Ascending aorta (tissue), 2 donors: ENCODE measurements at regions not wholly inside any gene's neighbourhood (a gene's known extent, or its start where the extent isn't known, plus 50 kb on each side); places are given as distances from the start of the nearest gene placed in this dataset.

Experiments used
- DNase-seq, 2 donors: peaks; one replicate each; pipeline ENCODE4 v3.0.0-alpha.2; 2019; ENCODE audit warnings: low spot score in 2 of 2
- H3K27ac ChIP-seq, 2 donors: fragments of 200-600 bp; sonication (generic); one replicate each; pipeline ENCODE4 v1.5.1; 2016 to 2017; ENCODE audit warnings: mild to moderate bottlenecking in 1 of 2
- H3K27me3 ChIP-seq: fragments of 200-600 bp; sonication (generic); one replicate; pipeline ENCODE4 v1.5.1; 2017
- H3K36me3 ChIP-seq, 2 donors: fragments of 200-600 bp; sonication (generic); one replicate each; pipeline ENCODE4 v1.5.1; 2016
- H3K4me1 ChIP-seq, 2 donors: fragments of 200-600 bp; sonication (generic); one replicate each; pipeline ENCODE4 v1.5.1; 2016 to 2017; ENCODE audit warnings: mild to moderate bottlenecking in 1 of 2
- H3K4me3 ChIP-seq, 2 donors: fragments of 200-600 bp; sonication (generic); one replicate each; pipeline ENCODE4 v1.5.1; 2016 to 2017; ENCODE audit warnings: mild to moderate bottlenecking in 1 of 2
- H3K9me3 ChIP-seq, 2 donors: fragments of 200-600 bp; sonication (generic); one replicate each; pipeline ENCODE4 v1.5.1; 2016
- CTCF ChIP-seq, 3 experiments: fragments of 200-600 bp in 2 of 3; fragments of 450-650 bp in 1 of 3; sonication (generic) in 2 of 3; IDR thresholded peaks; one replicate each; pipeline ENCODE4 v1.5.1; 2016 to 2019; ENCODE audit warnings: antibody characterized with exemption in 3 of 3, mild to moderate bottlenecking in 1 of 3, moderate library complexity in 1 of 3
- intact Hi-C: fragments of 100-400 bp; cut with DNase I; formaldehyde crosslinking; loops from one replicate; pipeline ENCODE4 v1.15.1; 2023

- Histone ChIP-seq H3K27ac (peak overlapping the region; percentile 31 to 37), H3K4me3 (no peak overlapping the region), H3K27me3 (no peaks in the 10 kb centered on the region), H3K9me3 (no peaks in the 10 kb centered on the region), H3K36me3 (no peaks in the 10 kb centered on the region), H3K4me1 (peaks cover 4 to 9% of the 10 kb centered on the region in 2 donors)
- no peak for TF ChIP-seq CTCF (IDR thresholded peaks at IDR 0.05)
- intact Hi-C loops, result loop anchor here (2.0 kb wide), 1 partner anchor 18 kb away; no protein-coding TSS in a partner anchor
- no peak for DNase-seq
Observed at GRCh38 chr3:64958199-64958843, 270.5 kb upstream of the ADAMTS9 start.

- no peak for TF ChIP-seq CTCF (IDR thresholded peaks at IDR 0.05)
- H3K27me3 ChIP-seq, result no peaks in the 10 kb centered on the region
- peaks cover 4 to 9% of the 10 kb centered on the region in 2 donors for H3K4me1 ChIP-seq
- peak overlapping the region; percentile 31 to 37 for H3K27ac ChIP-seq
- no peak for DNase-seq
- no peak overlapping the region for H3K4me3 ChIP-seq
- H3K36me3 ChIP-seq, result no peaks in the 10 kb centered on the region
- intact Hi-C loops, result loop anchor here (2.0 kb wide), 1 partner anchor 19 kb away; no protein-coding TSS in a partner anchor
- no peaks in the 10 kb centered on the region for H3K9me3 ChIP-seq
Observed at GRCh38 chr3:64957408-64958198, 269.8 kb upstream of the ADAMTS9 start.

- Histone ChIP-seq H3K4me1 (peaks cover 4 to 9% of the 10 kb centered on the region in 2 donors), H3K27ac (peak overlapping the region in 1 of 2 donors; percentile 9), H3K27me3 (no peaks in the 10 kb centered on the region), H3K4me3 (no peak overlapping the region), H3K9me3 (no peaks in the 10 kb centered on the region), H3K36me3 (no peaks in the 10 kb centered on the region)
- DNase-seq, result no peak
- intact Hi-C loops, result no loop called here
- TF ChIP-seq CTCF (IDR thresholded peaks at IDR 0.05), result no peak
Observed at GRCh38 chr3:64956711-64957325, 269.0 kb upstream of the ADAMTS9 start.

- no peaks in the 10 kb centered on the region for H3K36me3 ChIP-seq
- no peak overlapping the region for H3K4me3 ChIP-seq
- no peaks in the 10 kb centered on the region for H3K27me3 ChIP-seq
- intact Hi-C loops, result loop anchor here (1.0 kb wide), 1 partner anchor 269 kb away; no protein-coding TSS in a partner anchor
- H3K4me1 ChIP-seq, result peaks cover 4 to 9% of the 10 kb centered on the region in 2 donors
- TF ChIP-seq CTCF (IDR thresholded peaks at IDR 0.05), result no peak
- DNase-seq, result peak in 1 of 2 donors; percentile 77
- peak overlapping the region; percentile 66 to 67 for H3K27ac ChIP-seq
- H3K9me3 ChIP-seq, result no peaks in the 10 kb centered on the region
Observed at GRCh38 chr3:64954995-64955636, 267.3 kb upstream of the ADAMTS9 start.

GRCh38 chr3:64945171-64945729 lies 257.4 kb upstream of the ADAMTS9 start:
- intact Hi-C loops, result no loop called here
- TF ChIP-seq CTCF (IDR thresholded peaks at IDR 0.05), result no peak
- DNase-seq, result no peak
- H3K27me3 ChIP-seq, result no peaks in the 10 kb centered on the region
- peak overlapping the region in 1 of 2 donors; percentile 37 for H3K4me3 ChIP-seq
- peak overlapping the region; percentile 61 to 76 for H3K27ac ChIP-seq
- peaks cover 0 to 14% of the 10 kb centered on the region in 2 donors for H3K4me1 ChIP-seq
- no peaks in the 10 kb centered on the region for H3K36me3 ChIP-seq
- no peaks in the 10 kb centered on the region for H3K9me3 ChIP-seq
